Activated gamma-delta T cell treated with Interleukin-2 at 50 U/mL for 16 hours (primary cell): ENCODE measurements at regions not wholly inside any gene's neighbourhood (a gene's known extent, or its start where the extent isn't known, plus 50 kb on each side); places are given as distances from the start of the nearest gene placed in this dataset.

ENCODE experiments used
- DNase-seq: peaks from one replicate; pipeline ENCODE4 v3.0.0-alpha.2; 2020

DNA sequence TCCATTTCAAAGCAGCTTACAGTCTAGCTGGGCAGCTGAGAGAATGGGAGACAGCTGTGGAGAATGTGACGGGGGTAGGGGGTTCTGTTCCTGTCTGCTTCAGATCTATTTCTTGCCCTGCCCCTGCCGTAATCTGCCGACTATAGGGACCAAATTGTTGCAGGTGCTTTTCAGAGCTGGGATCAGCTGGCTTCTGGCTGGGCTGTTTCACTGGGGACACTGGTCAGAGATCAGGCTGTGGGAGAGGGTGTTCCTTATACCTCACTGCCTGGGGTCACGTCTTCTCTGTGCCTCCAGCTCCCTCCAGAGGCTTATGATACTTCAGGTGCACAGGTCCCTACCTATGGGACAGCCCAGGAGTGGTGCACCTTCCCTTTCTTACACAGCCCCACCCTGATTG, 514.9 kb upstream of the GOT2 start:
- DNase-seq, result no peak

GRCh38 chr16:59242556-59242955, 508.4 kb upstream of the GOT2 start:
- DNase-seq, result no peak

DNA sequence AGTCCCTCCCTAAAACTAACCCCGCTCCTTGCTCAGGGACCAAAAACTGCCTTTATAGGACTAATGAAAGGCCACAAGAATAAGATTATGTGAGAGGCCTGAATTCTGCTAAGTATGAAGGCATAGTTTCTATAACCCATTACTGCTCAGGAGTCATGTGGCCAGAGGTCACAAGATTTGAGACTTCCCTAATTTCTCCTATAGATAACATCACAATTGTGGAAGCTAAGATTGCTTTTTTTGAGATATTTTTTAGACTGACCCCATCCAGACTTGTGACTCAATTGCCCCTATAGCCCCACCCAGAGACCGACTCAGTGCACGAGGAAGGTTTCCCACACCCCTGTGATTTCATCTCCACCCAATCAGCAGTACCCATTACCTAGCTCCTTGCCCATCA, 504.1 kb upstream of the GOT2 start:
- DNase-seq, result no peak

GRCh38 chr16:59236804-59237458, 502.8 kb upstream of the GOT2 start:
- no peak for DNase-seq

DNA sequence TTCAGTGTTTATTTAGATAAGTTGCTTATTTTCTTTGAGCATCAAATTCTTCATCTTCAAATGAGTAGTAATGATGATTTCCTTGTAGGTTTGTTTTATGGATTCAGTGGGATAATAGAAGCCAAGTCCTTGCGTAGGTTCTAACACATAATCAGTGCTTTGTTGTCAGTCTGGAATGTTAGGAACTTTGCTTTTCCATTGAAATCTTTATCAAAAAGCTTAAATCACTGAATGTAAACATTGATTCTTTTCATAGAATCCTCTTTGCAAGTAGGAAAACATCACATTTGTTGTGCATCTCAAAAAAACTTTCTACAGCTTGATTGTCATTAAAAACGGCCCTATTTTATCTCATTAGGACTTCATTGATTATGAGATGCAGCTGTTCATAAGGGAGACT, 490.3 kb upstream of the GOT2 start:
- no peak for DNase-seq

GRCh38 chr16:59220011-59220410, 485.9 kb upstream of the GOT2 start:
- no peak for DNase-seq

DNA sequence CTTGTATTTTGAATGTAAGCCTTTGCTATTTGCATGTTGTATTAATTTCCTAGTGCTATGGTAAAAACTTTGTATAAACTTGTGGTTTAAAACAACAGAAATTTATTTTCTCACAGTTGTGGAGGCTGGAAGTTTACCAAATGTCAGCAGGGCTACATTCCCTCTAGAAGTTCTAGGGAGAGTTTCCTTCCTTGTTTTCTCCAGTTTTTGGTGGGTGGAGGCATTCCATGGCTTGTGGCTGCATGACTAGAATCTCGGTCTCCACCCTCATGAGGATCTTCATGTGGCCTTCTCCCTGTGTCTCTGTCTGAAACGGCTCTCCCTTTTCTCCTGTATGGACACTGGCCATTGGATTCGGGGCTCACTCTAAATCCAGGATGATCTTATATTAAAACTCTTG, 482.2 kb upstream of the GOT2 start:
- no peak for DNase-seq

GRCh38 chr16:59214455-59214854, 480.3 kb upstream of the GOT2 start:
- DNase-seq, result no peak

DNA sequence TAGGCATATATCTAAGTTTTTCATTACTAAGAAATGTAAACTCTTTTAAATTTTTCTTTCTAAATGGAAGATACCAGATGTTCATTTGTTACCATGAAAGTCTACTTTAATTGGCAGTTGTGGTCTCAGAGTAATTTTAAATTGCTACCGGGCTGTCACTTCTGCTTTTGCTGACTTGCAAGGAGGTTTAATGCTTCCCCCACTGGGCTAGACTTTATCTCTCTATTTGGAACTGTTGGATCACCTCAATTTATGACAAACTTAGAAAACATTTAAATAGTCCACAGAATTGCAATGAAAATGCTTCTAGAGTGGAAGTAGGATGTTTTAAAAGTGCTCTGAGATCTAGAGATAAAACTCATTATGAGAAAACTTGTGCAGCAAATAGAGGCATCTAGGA, 479.8 kb upstream of the GOT2 start:
- DNase-seq, result no peak

- DNase-seq, result no peak
Observed at GRCh38 chr16:59212492-59213024, 478.4 kb upstream of the GOT2 start.

GRCh38 chr16:59210955-59211541, 476.9 kb upstream of the GOT2 start:
- DNase-seq, result no peak

DNA sequence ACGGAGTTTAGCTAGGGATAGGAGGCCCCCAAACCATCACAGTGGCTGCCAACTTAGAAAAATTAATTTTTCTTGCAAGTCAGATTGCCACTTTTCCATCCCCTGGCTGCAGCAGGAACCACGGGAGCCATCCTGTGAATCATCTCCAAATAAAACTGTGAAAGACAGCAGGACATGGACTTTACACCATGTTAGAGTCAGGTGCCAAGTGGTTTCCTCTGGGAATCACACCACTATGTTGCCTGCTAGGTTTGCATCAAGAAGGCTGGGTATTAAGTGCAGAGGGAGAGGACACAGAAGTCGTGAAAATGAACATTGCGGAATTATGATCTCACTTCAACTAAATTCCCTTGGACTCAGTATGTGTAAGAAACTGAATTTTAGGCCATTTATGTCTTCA, 471.3 kb upstream of the GOT2 start:
- no peak for DNase-seq

DNA sequence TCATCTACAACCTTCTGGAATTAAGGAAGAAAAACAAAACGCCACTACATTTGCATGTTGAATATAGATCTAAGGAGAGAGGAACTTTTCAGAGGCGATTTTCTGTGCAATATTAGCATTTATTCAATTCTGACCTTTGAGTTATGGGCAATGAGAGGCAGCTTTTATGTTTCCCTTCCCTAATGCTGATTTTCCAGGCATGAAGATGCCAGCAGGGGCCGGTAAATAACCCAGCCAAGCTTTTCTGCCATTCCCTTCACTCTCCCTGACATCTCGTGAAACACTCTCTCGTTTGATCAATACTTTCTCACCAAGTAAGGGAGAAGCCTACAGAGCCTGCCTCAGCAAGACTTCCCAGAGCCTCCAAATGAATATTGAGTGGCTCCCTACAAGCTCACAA, 470.5 kb upstream of the GOT2 start:
- no peak for DNase-seq

- DNase-seq, result no peak
Observed at GRCh38 chr16:59202233-59202862, 468.2 kb upstream of the GOT2 start.

DNA sequence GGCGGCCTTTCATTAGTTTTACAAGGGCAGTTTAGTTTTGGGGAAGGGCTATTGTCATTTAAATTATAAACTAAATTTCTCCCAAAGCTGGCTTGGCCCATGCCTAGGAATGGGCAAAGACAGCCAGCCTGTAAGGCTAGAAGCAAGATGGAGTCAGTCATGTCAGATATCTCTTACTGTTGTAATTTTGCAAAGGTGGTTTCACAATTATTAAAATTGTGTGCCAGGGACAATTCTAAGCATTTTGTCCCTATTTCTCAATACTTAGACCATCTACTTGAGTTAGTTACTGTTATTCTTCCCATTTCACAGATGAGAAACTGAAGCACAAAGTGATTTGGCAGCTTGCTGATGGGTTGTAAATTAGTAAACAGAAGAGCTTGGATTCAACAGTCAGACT, 467.7 kb upstream of the GOT2 start:
- no peak for DNase-seq

GRCh38 chr16:59201160-59201559, 467.0 kb upstream of the GOT2 start:
- no peak for DNase-seq

GRCh38 chr16:59198487-59198886, 464.4 kb upstream of the GOT2 start:
- DNase-seq, result no peak

DNA sequence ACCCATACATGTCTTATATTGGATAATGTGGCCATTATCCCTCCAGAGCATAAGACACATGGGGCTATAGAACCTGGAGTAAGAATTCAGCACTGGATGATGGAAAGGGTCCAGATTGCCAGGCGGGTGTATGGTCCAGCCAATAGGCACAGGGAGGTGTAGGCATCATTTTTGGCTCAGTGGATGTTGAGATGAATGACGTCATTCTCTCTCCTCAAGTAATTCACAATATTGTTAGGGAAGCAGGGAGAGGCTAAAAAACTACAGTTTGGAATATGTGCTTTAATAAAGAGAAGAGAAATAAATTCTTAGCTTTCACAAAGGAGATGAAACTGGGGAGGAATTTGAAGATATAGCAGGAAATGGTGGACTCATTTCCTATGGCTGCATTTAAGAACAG, 461.1 kb upstream of the GOT2 start:
- DNase-seq, result no peak

DNA sequence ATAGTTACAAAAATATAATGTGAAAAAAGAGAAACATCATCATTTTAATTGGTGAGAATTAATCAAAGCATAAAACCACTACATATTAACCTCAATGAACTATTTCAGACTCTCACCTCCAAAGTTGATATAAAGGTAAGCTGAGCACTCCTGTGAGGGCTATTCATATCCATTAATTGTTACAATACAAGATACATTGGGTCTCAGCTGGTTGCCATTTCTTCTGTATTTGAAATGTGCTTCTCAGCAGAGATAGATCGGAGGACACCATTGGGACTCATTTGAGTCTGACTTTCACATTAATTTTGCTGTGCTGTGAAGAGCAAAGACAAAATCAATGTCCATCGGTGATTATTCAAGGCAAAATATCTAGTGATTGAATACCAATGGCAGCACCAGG, 459.5 kb upstream of the GOT2 start:
- no peak for DNase-seq

- DNase-seq, result no peak
Observed at GRCh38 chr16:59192551-59193199, 458.6 kb upstream of the GOT2 start.

GRCh38 chr16:59190731-59191130, 456.6 kb upstream of the GOT2 start:
- DNase-seq, result no peak

GRCh38 chr16:59188029-59188428, 453.9 kb upstream of the GOT2 start:
- DNase-seq, result no peak

- DNase-seq, result no peak
Observed at GRCh38 chr16:59181821-59182420, 447.8 kb upstream of the GOT2 start.

DNA sequence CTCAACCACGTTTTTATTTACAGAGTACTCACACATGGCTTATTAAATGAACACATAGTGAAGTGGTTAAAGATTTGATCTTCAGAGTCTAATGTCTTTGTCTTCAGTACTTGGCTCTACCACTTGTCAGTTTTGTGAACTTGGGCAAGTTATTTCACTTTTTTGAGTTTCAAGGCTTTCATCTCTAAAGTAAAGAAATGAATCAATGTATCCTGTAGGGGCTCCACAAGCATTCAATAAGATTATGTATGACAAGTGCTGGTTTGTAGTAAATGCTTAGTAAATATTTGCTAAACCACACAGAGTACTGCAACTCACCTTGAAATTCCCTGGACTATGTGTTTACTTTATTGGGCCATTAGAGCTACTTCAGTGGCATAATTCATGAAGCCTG, 446.0 kb upstream of the GOT2 start:
- no peak for DNase-seq
